ENCODE measurements at regions not wholly inside any gene's neighbourhood (a gene's known extent, or its start where the extent isn't known, plus 50 kb on each side); places are given as distances from the start of the nearest gene placed in this dataset.

- H3K36me3 ChIP-seq (ENCODE audit: low read depth) = no peaks in the 10 kb centered on the region
- H3K4me3 ChIP-seq = no peak overlapping the region
- intact Hi-C loops (cut with DNase I, micrococcal nuclease) = no loop called here
- no peaks in the 10 kb centered on the region for H3K9me3 ChIP-seq
- DNase-seq (no peak), ATAC-seq (no peak)
- H3K4me1 ChIP-seq (ENCODE audit: low read depth) = no peaks in the 10 kb centered on the region
- TF ChIP-seq, protein P1, sequence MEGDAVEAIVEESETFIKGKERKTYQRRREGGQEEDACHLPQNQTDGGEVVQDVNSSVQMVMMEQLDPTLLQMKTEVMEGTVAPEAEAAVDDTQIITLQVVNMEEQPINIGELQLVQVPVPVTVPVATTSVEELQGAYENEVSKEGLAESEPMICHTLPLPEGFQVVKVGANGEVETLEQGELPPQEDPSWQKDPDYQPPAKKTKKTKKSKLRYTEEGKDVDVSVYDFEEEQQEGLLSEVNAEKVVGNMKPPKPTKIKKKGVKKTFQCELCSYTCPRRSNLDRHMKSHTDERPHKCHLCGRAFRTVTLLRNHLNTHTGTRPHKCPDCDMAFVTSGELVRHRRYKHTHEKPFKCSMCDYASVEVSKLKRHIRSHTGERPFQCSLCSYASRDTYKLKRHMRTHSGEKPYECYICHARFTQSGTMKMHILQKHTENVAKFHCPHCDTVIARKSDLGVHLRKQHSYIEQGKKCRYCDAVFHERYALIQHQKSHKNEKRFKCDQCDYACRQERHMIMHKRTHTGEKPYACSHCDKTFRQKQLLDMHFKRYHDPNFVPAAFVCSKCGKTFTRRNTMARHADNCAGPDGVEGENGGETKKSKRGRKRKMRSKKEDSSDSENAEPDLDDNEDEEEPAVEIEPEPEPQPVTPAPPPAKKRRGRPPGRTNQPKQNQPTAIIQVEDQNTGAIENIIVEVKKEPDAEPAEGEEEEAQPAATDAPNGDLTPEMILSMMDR (IDR thresholded peaks at IDR 0.05) = no peak
Observed at GRCh38 chr2:145598434-145598833, 1078.5 kb upstream of the ZEB2 start.

DNA sequence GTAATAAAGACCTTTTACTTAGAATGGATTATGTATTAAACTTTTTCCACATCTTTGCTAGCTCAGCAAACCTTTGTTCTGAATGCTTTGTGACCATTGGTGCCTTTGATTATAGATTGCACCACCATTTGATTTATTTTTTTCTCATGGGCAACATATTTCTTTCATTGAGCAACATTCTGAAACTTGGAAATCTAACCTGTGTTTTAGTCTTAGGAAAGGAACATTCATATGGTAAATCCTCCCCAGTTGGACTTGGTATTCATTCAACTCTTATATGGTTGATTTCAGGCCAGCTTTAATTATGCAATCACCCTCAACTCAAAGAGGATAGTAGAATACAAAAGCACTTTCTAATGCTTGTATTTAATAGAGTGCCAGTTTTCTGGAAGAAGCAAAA is 1077.9 kb upstream of the ZEB2 start:
- no peaks in the 10 kb centered on the region for H3K9me3 ChIP-seq
- ATAC-seq (no peak), DNase-seq (no peak)
- intact Hi-C loops (cut with DNase I, micrococcal nuclease) = no loop called here
- H3K4me3 ChIP-seq = no peak overlapping the region
- no peaks in the 10 kb centered on the region for H3K36me3 ChIP-seq (ENCODE audit: low read depth)
- TF ChIP-seq, protein P1 (IDR thresholded peaks at IDR 0.05) = no peak
- H3K4me1 ChIP-seq (ENCODE audit: low read depth) = no peaks in the 10 kb centered on the region

DNA sequence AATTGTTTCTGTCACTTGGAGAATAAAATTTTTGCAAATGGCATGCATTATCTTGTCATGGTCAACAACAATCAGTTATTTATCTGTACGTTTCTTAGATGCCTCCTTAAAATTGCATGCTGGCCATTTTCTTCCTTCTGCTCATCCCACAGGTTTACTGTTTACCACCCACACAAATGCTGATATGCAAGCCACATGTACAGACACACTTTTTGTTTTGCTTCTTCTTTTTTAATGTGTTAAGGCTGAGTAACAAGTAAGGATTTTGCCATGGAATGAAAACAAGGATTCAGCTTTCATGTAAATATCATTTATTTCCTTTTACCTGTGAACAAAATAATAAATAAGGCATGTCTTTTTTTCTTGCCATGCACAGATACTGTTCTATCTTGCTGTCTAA is 1077.1 kb upstream of the ZEB2 start:
- H3K9me3 ChIP-seq = no peaks in the 10 kb centered on the region
- H3K36me3 ChIP-seq (ENCODE audit: low read depth) = no peaks in the 10 kb centered on the region
- no peak overlapping the region for H3K4me3 ChIP-seq
- DNase-seq = no peak
- intact Hi-C loops (cut with DNase I, micrococcal nuclease) = no loop called here
- no peak for ATAC-seq
- H3K4me1 ChIP-seq (ENCODE audit: low read depth) = no peaks in the 10 kb centered on the region
- TF ChIP-seq, protein P1 (IDR thresholded peaks at IDR 0.05) = no peak

- Histone ChIP-seq H3K9me3 (no peaks in the 10 kb centered on the region), H3K4me1 (ENCODE audit: low read depth) (no peaks in the 10 kb centered on the region), H3K4me3 (no peak overlapping the region), H3K36me3 (ENCODE audit: low read depth) (no peaks in the 10 kb centered on the region)
- intact Hi-C loops (cut with DNase I, micrococcal nuclease) = no loop called here
- no peak for DNase-seq
- ATAC-seq = no peak
- TF ChIP-seq, protein P1 (IDR thresholded peaks at IDR 0.05) = no peak
Observed at GRCh38 chr2:145596416-145596815, 1076.5 kb upstream of the ZEB2 start.

- TF ChIP-seq, protein P1 (IDR thresholded peaks at IDR 0.05) = no peak
- Histone ChIP-seq H3K9me3 (no peaks in the 10 kb centered on the region), H3K4me3 (no peak overlapping the region), H3K4me1 (ENCODE audit: low read depth) (no peaks in the 10 kb centered on the region), H3K36me3 (ENCODE audit: low read depth) (no peaks in the 10 kb centered on the region)
- DNase-seq (no peak), ATAC-seq (no peak)
- intact Hi-C loops (cut with DNase I, micrococcal nuclease) = no loop called here
Observed at GRCh38 chr2:145595296-145595695, 1075.4 kb upstream of the ZEB2 start.

DNA sequence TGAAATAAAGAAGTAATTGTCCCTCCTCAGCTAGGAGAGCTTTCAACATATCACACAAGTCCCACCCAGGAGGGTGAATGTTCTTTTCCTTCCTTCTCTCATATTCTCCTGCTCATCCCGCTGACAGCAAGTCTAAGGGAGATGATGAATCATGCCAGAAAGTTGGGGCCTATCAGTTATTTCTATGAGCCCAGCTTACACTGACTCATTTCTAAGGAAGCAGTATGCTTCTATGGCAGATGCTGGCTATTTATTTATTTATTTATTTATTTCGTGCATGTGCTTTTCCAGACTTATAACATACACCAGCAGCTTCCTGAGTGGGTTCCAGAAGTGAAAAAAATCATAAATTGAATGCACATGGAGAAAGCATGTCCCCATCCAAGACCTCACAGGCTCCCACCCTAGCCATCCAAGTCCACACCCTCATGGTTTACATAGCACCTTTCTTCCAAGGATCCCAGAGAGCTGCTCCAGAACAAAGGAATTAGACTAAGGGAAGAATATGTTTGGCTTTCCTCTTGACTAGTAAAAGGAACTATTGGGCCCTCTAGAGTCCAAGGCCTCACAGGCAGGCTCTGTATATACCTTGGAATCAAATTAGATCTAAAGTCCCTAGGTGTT is 1074.2 kb upstream of the ZEB2 start:
- TF ChIP-seq, protein P1 (IDR thresholded peaks at IDR 0.05) = no peak
- ATAC-seq (no peak), DNase-seq (no peak)
- no peak overlapping the region for H3K4me3 ChIP-seq
- no peaks in the 10 kb centered on the region for H3K4me1 ChIP-seq (ENCODE audit: low read depth)
- intact Hi-C loops (cut with DNase I, micrococcal nuclease) = no loop called here
- no peaks in the 10 kb centered on the region for H3K9me3 ChIP-seq
- no peaks in the 10 kb centered on the region for H3K36me3 ChIP-seq (ENCODE audit: low read depth)

All from mucosa of descending colon (tissue), 3 donors.